ENCODE measurements at regions not wholly inside any gene's neighbourhood (a gene's known extent, or its start where the extent isn't known, plus 50 kb on each side); places are given as distances from the start of the nearest gene placed in this dataset.

- DNase-seq (ENCODE audit: low spot score) = no peak
Measured at GRCh38 chr1:14439015-14439414, 159.5 kb upstream of the KAZN start.

- DNase-seq (ENCODE audit: low spot score) = no peak
Measured at GRCh38 chr1:14440166-14440565, 158.3 kb upstream of the KAZN start.

- no peak for DNase-seq (ENCODE audit: low spot score)
Measured at GRCh38 chr1:14440731-14441130, 157.8 kb upstream of the KAZN start.

- DNase-seq (ENCODE audit: low spot score) = no peak
Measured at GRCh38 chr1:14441302-14441741, 157.2 kb upstream of the KAZN start.

DNA sequence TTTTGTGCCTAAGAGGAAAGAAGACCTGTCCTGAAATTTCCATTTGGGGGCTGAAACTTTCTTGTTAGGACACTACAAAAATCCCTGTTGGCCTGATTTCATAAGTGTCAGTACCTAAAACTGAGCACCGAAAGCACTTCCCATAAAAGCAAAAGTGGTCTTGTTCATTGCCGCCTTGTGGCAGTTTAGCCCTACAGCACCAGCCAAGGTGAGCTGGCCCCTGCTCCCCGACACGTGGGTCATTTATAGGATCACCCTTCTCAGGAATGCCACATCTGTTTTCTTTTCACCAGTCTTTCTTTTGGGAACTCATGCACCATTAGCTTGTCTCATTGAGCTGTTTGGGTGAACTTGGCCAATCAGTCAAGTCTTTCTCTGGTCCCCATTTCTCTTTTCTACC lies 155.8 kb upstream of the KAZN start:
- DNase-seq (ENCODE audit: low spot score) = no peak

- no peak for DNase-seq (ENCODE audit: low spot score)
Measured at GRCh38 chr1:14443164-14443787, 155.2 kb upstream of the KAZN start.

- DNase-seq (ENCODE audit: low spot score) = no peak
Measured at GRCh38 chr1:14451217-14451616, 147.3 kb upstream of the KAZN start.

DNA sequence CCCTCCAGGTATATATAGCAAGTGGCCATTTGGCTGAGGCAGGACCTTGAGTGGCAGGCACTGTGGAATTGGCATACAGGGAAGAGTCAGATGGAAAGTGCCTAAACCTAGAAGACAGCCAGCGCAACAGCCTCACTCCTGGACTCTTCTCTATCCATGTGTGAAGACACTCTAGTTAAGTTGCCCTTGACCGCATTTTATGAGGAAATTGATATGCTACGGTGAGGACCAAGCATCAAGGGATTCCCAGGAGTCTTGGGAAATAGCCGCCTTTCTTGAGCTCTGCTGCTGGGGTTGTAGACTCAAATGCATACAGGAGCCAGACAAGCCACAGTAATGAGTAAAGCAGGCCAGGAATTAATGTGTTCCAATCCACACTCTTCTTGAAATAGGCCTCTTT lies 145.9 kb upstream of the KAZN start:
- no peak for DNase-seq (ENCODE audit: low spot score)

DNA sequence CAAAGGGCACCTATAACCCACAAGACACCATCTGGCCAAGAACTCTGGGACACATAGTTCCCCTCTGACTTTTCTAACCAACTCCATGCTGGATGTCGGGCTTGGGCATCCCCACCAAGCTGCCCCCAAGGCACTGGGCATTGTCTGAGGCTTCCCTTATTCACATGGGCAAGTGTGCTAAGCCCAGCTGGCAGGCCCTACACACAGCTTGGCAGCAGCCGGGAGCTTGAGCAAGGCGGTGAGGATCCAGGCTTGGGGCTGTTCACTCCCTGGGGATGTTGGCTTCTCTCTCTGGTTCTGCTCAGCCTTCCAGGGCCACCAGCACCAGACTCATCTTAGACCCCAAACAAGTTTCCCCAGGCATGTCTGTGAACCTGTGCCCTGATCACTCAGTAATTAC lies 138.3 kb upstream of the KAZN start:
- no peak for DNase-seq (ENCODE audit: low spot score)

DNA sequence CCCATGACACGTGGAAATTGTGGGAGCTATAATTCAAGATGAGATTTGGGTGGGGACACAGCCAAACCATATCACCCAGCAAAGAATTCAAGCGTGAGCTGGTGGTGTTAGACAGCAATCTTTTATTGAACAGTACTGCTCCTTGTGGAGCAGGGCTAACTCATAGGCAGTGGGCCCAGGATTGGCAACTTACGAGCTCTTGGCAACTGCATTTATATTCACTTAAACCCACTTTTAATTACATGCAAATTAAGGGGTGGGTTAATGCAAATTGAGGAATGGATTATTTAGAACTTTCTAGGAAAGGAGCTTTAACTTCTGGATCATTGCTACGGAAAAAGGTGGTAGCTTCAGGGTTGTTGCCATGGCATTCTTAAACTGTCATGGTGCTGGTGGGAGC lies 135.6 kb upstream of the KAZN start:
- no peak for DNase-seq (ENCODE audit: low spot score)

DNA sequence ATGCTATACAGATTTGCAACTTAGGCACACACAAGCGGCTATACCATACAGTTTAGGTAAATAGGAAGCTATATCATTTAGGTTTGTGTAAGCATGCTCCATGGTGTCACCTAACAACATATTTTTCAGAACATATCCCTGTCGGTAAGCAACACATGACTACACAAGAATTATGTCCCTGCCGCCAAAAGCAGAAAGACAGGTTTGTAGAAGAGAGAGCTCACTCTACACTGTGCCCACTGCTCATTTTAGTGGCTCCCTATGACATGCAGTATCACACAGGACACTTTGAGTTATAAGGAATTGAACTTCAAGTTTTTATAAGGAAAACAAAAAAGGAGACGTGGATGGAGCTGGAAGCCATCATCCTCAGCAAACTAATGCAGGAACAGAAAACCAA lies 132.5 kb upstream of the KAZN start:
- no peak for DNase-seq (ENCODE audit: low spot score)

- no peak for DNase-seq (ENCODE audit: low spot score)
Measured at GRCh38 chr1:14467112-14467511, 131.4 kb upstream of the KAZN start.

DNA sequence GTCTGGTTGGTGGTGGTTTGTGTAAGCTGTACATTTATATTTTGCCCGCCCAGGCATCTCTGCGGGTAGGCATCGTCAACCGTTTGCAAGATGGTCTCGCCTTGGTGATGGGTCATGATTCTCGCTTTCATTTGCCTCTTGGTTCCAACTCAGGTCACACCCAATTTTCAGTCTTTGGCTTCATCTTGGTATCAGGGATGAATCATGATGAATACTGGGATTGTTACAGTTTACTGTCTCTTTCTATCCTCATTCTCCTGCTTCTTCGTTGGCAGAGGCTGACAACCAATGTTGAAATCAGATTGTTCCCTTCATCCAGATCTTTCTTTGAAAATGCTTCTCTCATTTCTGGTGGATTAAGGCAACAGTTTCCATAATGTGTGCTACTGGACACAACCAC lies 129.7 kb upstream of the KAZN start:
- DNase-seq (ENCODE audit: low spot score) = no peak

GRCh38 chr1:14470802-14471201 lies 127.7 kb upstream of the KAZN start:
- no peak for DNase-seq (ENCODE audit: low spot score)

DNA sequence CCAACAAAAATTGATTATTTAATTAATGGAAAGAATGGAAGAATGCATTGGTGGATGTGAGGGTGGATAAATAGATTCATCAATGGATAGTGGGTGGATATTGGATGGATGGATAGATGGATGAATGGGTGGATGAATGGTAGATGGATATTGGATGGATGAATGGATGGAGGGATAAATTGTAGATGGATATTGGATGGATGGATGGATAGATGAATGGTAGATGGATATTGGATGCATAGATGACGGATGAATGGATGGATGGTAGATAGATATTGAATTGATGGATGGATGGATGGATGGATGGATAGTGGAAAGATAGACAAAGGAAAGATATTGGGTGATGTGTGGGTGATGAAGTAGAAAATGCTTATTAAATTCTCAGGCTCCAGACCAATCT lies 123.6 kb upstream of the KAZN start:
- no peak for DNase-seq (ENCODE audit: low spot score)

DNA sequence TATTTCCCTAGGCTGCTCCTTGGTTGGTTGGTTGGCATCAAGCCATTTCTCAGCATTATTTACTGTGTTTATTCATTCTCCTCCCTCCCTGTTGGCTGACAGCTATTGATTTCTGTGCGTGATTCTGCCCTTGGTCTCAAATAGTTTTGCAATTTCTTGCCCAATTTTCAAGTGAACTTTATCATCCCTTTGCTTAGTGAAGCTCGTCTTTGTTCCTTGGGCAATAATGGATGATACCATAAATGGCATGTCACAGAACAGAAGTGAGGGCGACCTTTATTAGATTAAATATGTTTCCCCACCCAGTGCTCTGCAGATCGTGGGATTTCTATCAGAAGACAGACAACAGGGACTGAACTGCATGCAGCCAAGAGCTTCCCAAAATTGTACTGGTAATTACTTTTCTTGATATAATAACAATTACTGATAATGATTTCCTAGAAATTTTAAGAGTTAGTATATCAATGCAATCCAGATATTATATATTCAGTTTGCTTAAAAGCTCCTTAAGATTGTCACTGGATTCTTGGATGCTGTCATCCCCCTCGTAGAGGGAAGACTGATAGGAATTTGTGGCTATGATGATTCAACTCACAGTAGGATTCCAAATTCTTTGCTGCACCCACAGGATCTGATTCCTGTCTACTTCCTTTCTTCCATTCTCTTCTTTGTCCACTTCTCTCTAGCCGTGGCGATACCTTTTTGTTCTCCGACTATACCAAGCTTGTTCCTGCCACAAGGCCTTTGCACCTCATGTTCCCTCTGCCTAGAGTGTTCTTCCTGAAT lies 122.1 kb upstream of the KAZN start:
- DNase-seq (ENCODE audit: low spot score) = no peak

- DNase-seq (ENCODE audit: low spot score) = no peak
Measured at GRCh38 chr1:14478120-14478519, 120.4 kb upstream of the KAZN start.

GRCh38 chr1:14479865-14480264 lies 118.6 kb upstream of the KAZN start:
- DNase-seq (ENCODE audit: low spot score) = no peak

DNA sequence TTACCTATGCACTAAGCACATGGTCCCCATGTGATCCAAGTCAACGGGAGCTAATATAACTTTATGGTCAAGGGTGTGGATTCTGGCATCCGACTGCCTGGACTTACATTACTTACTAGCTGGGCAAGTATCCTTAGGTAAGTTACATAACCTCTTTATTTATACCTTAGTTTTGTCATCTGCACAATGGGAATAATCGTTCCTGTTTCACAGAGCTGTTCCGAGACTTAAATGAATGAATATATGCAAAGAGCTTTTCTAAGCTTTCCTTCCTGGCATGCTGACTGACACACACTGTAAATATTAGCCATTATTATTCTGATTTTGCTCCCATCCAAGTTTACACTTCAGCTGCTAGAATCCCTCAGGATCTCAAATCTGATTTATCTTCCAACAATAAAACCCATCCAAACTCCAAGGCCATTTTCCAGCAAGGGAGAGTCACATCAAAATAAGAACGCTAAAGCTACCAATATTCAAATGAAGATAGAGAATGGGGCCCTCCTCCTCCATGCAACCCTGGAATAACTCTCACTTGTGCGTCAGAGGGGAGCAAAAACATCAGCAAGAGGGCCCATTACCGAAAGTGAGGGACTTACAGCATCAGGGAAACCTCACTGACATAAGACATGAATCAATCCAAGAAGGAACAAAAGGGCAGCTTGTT lies 115.6 kb upstream of the KAZN start:
- no peak for DNase-seq (ENCODE audit: low spot score)

GRCh38 chr1:14485285-14485684 lies 113.2 kb upstream of the KAZN start:
- no peak for DNase-seq (ENCODE audit: low spot score)

GRCh38 chr1:14486401-14487201 lies 111.9 kb upstream of the KAZN start:
- no peak for DNase-seq (ENCODE audit: low spot score)

GRCh38 chr1:14487671-14488070 lies 110.8 kb upstream of the KAZN start:
- no peak for DNase-seq (ENCODE audit: low spot score)
